Hematopoietic multipotent progenitor cell treated with erythropoietin and hydrocortisone succinate and interleukin-3 and kit ligand, for 17 days (in vitro differentiated cells): ENCODE measurements at regions not wholly inside any gene's neighbourhood (a gene's known extent, or its start where the extent isn't known, plus 50 kb on each side); places are given as distances from the start of the nearest gene placed in this dataset.

Experiments
- DNase-seq: peaks from one replicate; pipeline ENCODE4 v3.0.0-alpha.2; 2015; ENCODE audit warnings: low spot score

GRCh38 chr1:17877316-17877715 is 122.2 kb downstream of the ACTL8 start:
- no peak for DNase-seq

DNA sequence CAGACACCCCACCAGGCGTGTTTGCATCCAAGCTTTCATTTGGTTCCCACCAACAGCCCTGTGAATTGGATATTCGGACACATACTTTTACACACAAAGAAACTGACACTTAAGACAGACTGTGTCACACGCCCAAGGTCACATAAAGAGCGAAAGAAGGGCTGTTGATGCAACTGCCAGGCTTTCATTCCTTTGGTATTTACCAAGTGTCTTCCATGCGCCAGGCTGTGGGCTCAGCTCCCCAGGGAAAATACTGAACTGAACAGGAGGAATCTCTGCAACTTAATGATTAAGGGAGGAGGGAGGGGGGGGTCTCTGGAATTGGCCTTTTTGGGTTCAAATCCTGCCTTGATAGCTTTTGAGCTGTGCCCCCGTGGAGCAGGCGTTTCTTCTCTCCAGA is 122.8 kb downstream of the ACTL8 start:
- DNase-seq: no peak

DNA sequence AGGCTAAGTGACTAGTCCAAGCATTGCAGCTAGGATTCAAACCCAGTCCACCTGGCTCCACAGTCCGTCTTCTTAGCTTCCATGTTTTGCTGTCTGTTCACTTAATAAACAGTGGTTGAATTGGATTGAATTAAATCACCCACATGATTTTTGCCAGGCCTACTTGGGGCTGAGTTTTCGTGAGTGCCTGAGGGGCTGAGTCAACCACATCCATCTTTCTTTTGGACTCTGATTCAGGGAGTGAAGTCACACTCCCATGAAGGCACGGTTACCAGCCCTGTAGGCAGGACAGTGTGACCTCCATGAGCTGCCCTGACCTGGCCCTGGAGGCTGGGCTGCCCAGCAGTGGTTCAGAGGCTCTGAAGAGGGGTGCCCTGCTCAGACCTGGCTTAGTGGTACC is 123.7 kb downstream of the ACTL8 start:
- no peak for DNase-seq

GRCh38 chr1:17880449-17880848 is 125.3 kb downstream of the ACTL8 start:
- no peak for DNase-seq

DNA sequence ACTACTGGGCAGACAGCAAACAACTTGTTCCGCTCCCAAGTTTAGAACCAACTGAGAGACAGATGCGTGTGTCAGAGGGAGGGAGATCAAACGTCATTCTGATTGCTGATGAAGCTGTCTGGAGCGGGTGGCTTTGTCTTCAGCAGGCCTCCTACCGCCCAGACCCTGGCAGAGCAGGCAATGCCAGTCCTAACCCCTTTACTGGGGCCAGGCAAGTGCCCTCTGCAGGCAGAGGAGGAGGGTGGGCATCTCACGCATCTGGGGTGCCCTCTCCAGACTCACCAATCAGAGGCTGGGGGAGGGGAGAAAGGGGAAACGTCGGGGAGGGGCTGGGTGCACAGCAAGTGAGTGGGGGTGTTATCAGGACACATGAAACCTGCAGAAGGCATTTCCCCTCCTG is 126.6 kb downstream of the ACTL8 start:
- DNase-seq: no peak

- no peak for DNase-seq
Measured at GRCh38 chr1:17883136-17883535, 128.0 kb downstream of the ACTL8 start.

- no peak for DNase-seq
Measured at GRCh38 chr1:17883662-17884395, 128.7 kb downstream of the ACTL8 start.

DNA sequence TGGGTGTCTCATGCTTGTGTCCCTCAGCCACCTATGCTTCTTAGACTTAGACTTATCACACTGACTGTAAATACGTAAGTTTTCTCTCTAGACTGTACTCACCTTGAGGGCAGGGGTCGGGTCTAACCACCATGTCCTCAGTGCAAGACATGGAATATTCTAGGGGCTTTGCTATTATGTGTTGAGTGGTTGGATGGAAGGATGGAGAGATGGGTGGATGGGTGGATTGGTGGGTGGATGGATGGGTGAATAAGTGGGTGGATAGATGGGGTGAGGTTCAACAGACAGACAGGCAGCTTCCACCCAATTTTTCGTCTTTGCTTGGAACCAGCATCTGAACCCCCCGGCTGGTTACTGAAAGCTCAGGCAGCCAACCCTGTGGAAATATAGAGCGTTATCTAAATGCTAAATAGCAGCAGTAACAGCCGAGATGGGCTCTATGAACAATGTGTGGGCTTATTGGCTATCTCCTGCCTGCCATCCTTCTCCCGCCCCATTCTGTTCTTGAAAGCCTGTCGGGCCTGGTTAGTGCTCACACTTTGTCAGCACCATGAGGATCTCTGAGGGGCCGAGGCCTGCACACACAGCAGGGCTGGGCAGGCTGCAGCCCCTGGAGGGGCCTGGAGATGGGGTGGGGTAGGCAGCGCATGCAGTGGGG is 130.7 kb downstream of the ACTL8 start:
- DNase-seq: no peak

GRCh38 chr1:17886386-17886785 is 131.3 kb downstream of the ACTL8 start:
- DNase-seq: no peak

DNA sequence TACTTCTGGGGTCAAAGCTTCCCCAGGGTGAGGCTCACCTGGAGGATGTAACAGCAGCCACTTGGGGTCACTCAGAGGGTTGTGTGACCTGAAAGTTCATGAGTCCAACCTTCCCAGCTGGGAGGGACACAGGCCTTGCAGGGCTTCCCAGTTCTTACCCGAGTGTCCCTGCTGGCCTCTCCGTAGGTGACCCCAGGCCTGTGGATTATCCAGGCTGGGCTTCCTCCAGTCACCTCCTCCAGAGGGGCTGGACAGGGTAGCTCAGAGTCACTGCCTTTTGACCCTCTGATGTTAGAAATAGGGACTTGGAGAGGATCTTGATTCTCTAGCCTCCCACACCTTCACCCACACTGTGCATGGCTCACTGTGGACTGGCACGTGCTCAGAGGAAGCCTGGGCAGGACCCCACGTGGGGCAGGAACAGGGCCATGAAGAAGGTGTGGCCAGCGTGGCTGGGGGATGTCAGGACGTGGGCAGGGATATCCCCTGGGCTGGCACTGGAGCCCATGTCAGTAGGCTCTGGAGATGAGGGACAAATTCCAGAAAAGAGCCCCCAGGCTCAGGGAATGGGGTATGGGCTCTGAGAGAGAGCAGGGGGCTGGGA is 131.8 kb downstream of the ACTL8 start:
- no peak for DNase-seq

DNA sequence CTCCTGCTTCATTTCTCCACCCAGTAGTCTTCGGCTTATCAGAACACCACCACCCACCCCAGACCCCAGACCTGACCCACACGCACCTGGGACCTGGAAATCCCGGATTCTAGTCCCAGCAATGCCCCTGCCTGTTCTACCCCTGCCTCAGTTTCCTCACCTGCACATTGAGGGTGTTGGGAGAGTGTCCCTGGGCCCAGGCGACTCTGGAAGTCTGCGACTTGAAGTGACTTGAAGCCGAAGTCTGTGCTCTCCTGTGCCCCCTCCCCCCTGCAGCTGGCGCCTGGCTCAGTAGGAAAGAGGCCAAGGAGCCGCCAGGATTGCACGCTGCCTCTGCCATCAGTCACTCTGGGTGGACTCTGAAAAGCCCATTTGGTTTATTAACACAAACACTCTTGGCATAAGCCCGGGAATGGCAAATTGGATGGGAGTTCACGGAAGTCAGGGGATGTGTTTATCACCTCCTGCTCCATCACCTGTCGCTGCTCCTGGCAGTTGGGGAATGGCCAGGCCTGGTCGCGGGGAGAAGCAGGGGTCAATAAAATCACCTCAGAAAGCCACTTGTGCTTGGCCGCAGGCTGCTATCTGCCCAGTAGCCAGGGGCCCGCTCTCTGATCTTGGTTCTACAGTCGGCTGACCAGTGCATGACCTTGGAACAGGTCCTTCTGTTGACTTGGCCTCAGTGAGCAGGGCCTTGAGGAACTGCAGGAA is 132.7 kb downstream of the ACTL8 start:
- no peak for DNase-seq

GRCh38 chr1:17890056-17890814 is 135.1 kb downstream of the ACTL8 start:
- DNase-seq: no peak

DNA sequence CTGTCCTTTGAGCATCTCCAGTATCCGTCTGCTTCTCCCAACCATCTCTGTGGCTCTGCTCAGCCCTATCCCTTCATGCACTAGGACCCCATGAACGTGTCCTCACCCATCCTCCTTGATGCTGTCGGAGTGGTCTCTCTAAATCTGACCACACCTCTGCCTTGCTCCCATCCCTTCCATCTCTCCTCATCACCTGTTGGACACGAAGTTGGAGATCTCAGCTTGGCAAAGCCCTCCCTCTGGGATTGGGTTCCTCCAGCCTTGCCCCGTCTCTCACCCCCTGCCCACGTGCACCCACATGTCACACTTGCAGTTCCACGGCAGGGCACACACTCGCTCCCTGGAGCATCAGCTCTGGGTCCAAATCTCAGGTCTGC is 135.7 kb downstream of the ACTL8 start:
- DNase-seq: no peak

DNA sequence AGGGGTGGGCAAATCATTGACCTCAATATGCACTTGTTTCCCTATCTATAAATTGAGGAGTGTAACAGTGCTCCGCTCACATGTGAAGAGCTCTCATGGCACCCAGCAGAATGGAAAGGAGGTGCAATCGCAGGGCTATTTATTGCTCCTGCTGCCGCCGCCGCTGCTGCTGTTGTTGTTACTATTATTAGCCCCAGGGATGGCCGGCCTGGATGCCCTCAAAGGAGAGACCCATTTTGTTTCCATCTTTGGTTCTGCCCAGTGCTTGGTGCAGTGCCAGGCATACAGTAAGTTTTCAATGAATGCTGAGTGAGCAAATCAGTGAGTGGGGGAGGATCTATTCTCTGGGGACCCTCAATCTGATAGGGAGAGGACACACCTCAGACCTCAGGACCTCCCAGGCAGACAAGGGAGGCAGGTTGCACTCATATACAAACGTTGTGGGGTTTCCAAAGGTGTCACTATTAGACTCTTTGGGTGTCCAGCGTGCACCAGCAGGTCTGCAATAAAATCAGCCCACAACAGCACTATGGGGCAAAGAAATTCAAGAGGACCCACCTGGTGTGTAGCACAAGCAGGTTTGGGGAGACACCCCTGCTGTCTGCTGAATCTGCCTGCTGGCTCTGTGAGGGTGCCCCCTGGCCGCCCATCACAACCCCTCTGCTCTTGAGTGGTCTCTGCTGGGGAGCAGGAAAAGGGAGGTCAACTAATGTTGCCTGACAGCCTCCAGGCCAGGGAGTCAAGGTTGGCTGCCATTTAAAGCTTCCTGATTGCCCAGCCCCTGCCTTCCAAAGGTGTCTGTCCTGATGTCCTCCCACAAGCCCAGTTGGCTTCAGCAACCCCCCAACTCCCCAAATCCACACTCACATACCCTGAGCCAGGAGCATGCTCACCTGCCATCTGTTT is 136.3 kb downstream of the ACTL8 start:
- no peak for DNase-seq

DNA sequence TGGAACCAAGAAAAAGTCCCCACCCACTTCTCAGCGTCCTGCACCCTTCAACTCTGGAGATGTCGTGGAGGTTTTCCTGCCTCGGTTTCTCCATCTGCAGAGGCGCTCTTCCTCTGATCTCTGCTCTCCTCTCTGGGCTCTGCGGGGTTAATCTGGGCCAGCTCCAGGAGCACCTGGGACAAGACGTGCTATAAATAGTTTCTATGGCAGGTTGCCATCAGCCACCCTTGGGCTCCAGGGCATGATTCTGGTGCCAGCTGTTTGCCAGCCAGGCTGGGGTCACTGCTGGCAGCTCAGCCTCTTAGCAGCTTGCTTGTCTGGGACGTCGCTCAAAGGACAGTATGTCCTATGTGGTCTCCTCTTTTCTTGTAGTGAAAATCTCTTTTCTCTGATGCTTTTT is 137.1 kb downstream of the ACTL8 start:
- DNase-seq: no peak

DNA sequence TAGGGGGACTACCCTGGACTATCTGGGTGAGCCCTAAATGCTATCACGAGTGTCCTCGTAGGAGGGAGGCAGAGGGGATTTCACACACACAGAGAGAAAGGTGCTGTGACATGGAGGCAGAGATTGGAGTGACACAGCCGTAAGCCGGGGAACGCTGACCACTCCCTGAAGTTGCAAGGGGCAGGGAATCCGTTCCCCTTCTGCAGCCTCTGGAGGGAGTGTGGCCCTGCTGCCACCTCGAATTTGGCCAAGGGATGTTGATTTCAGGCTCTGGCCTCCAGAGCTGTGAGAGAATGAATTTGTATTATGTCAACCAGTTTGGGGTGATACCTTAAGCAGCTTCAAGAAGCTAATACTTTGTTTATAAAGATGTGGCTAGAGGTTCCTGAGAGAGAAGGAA is 137.7 kb downstream of the ACTL8 start:
- no peak for DNase-seq

DNA sequence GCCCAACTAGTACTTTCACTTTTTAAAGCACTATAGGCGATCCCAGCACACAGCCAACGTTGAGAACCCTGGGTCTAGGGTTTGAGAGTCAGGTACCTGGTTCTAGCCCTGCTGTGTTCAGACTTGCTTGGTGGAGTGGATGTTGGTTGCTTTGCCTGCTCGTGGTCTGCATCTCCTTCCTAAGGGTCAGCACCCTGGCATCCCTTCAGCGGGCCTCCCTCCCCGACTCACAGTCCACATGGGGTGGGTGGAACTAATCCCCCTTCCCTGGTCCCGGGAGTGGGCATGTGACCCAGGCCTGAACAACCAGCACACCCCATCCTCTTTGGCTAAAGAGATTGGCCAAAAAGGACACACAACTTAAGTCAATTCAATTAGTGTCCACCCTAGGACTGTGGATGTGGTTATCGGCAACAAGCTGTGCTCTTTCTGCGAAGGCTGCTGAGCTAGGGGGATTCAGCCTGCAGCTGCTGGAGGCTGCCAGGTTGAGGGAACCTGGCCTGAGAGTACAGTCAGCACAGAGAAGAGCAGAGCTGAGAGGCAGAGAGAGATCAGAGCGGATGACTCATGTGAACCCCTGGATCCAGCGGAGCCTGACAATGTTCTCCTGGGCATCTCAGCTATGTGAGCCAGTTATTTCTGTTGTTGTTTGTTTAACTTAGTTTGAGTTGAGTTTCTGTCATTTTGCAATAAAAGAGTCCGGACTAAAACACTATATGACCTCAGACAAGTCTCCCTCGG is 138.9 kb downstream of the ACTL8 start:
- no peak for DNase-seq

DNA sequence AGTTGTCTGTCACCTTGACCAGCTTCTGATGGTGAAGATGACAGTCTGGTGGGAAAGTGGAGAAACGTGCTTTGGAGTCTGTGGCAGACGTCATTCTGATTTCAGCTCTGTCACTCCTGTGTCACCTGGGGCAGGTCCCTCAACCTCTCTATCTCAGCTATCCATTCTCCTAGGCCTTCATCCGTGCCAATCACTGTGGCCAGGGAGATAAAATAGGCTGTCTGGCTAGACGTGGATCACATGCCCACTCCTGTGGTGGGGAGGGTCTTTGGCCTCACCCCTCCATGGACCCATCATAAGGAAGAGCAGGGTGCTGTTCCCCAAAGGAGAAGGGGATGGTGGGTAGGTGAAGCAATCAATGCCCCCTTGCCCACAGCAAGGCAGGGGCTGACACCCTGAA is 140.3 kb downstream of the ACTL8 start:
- DNase-seq: no peak

DNA sequence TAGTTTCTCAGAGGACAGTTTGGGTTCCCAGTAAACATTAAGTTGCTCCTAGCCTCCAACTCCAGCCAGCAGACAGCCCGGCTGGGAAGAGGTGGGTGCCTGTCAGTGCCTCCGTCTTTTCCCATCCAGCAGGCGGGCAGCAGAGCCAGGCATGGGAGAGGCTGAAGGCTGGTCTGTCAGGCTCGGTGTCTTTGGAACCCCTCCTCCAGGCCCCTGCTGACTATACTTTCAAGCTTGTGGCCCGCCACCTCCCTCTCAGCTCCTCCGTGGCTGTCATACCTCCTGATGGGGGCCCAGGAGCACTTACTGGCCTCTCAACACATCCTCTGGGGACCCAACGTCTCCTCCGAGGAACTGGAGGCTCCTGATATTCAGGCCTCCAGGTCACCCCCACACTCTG is 140.9 kb downstream of the ACTL8 start:
- DNase-seq: no peak

DNA sequence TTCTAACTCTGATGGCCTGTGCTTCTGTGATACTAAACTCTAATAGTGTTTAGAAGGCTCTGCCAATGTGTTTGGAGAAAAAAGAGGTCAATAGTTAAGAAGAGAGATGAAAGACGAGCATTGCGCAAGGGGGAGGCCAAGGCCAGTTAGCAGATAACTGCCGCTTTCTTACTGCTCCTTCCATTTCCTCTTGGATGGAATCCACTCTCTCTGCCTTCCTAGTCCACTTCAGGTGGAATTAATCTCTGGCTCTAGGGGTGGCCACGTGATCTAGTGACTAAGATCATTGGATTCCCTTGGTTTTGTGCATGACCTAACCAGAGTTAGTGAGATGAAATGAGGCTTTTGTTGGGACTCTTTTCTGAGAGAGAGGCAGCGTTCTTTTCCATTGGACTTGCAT is 148.3 kb downstream of the ACTL8 start:
- DNase-seq: no peak
